ENCODE measurements at regions not wholly inside any gene's neighbourhood (a gene's known extent, or its start where the extent isn't known, plus 50 kb on each side); places are given as distances from the start of the nearest gene placed in this dataset.

- no peak overlapping the region for H3K27ac ChIP-seq (replicated peaks in 1 of 4)
- H3K27me3 ChIP-seq: no peaks in the 10 kb centered on the region
- no peak overlapping the region for H3K4me3 ChIP-seq
- no peaks in the 10 kb centered on the region for H3K9me3 ChIP-seq
- 93% methylated on average over 11 of the region's 16 CpGs for WGBS
- TF ChIP-seq EP300 (IDR thresholded peaks at IDR 0.05) (no peak), POLR2AphosphoS5 (IDR thresholded peaks at IDR 0.05) (no peak), CTCF (IDR thresholded peaks at IDR 0.05) (no peak), POLR2A (IDR thresholded peaks at IDR 0.05; ENCODE audit: low read depth) (no peak)
- H3K4me1 ChIP-seq: no peaks in the 10 kb centered on the region
- no peak for DNase-seq (ENCODE audit: extremely low spot score)
- no peaks in the 10 kb centered on the region for H3K36me3 ChIP-seq
- intact Hi-C loops (cut with DNase I): no loop called here
These were observed 183.7 kb upstream of the PMEPA1 start for GRCh38 chr20:57893366-57893999.

- 94% methylated on average over 8 of the region's 10 CpGs for WGBS
- TF ChIP-seq POLR2A (IDR thresholded peaks at IDR 0.05; ENCODE audit: low read depth) (no peak), POLR2AphosphoS5 (IDR thresholded peaks at IDR 0.05) (no peak), EP300 (IDR thresholded peaks at IDR 0.05) (no peak)
- no peak for DNase-seq (ENCODE audit: extremely low spot score)
- no peaks in the 10 kb centered on the region for H3K27me3 ChIP-seq
- H3K36me3 ChIP-seq: no peaks in the 10 kb centered on the region
- H3K9me3 ChIP-seq: no peaks in the 10 kb centered on the region
- intact Hi-C loops (cut with DNase I): no loop called here
- no peaks in the 10 kb centered on the region for H3K4me1 ChIP-seq
- no peak overlapping the region for H3K27ac ChIP-seq (replicated peaks in 1 of 4)
- no peak overlapping the region for H3K4me3 ChIP-seq
These were observed 182.7 kb upstream of the PMEPA1 start for GRCh38 chr20:57892471-57892870.

GRCh38 chr20:57891014-57891413 lies 181.2 kb upstream of the PMEPA1 start:
- no peak overlapping the region for H3K27ac ChIP-seq (replicated peaks in 1 of 4)
- H3K36me3 ChIP-seq: no peaks in the 10 kb centered on the region
- 70% methylated on average over 5 of the region's 5 CpGs for WGBS
- no peaks in the 10 kb centered on the region for H3K4me1 ChIP-seq
- DNase-seq (ENCODE audit: extremely low spot score): no peak
- no peak overlapping the region for H3K4me3 ChIP-seq
- H3K9me3 ChIP-seq: no peaks in the 10 kb centered on the region
- TF ChIP-seq POLR2AphosphoS5 (IDR thresholded peaks at IDR 0.05) (no peak), POLR2A (IDR thresholded peaks at IDR 0.05; ENCODE audit: low read depth) (no peak), CTCF (IDR thresholded peaks at IDR 0.05) (no peak), EP300 (IDR thresholded peaks at IDR 0.05) (no peak)
- intact Hi-C loops (cut with DNase I): no loop called here
- H3K27me3 ChIP-seq: no peaks in the 10 kb centered on the region

- Histone ChIP-seq H3K27me3 (no peaks in the 10 kb centered on the region), H3K4me3 (no peak overlapping the region), H3K36me3 (no peaks in the 10 kb centered on the region), H3K4me1 (no peaks in the 10 kb centered on the region), H3K9me3 (no peaks in the 10 kb centered on the region), H3K27ac (replicated peaks in 1 of 4) (no peak overlapping the region)
- WGBS: 90% methylated on average over 9 of the region's 12 CpGs
- TF ChIP-seq POLR2AphosphoS5 (IDR thresholded peaks at IDR 0.05) (no peak), POLR2A (IDR thresholded peaks at IDR 0.05; ENCODE audit: low read depth) (no peak), CTCF (IDR thresholded peaks at IDR 0.05) (no peak), EP300 (IDR thresholded peaks at IDR 0.05) (no peak)
- DNase-seq (ENCODE audit: extremely low spot score): no peak
- intact Hi-C loops (cut with DNase I): no loop called here
These were observed 180.5 kb upstream of the PMEPA1 start for GRCh38 chr20:57890202-57890800.

- whole genome bisulfite sequencing: 69% methylated on average over 4 of the region's 5 CpGs
These were observed 178.8 kb upstream of the PMEPA1 start for GRCh38 chr20:57888591-57888990.

More at GRCh38 chr20:57888591-57888990, 178.8 kb upstream of the PMEPA1 start:
- no peaks in the 10 kb centered on the region for H3K27me3 ChIP-seq
- intact Hi-C loops (cut with DNase I): no loop called here
- DNase-seq (ENCODE audit: extremely low spot score): no peak
- no peaks in the 10 kb centered on the region for H3K4me1 ChIP-seq
- no peaks in the 10 kb centered on the region for H3K9me3 ChIP-seq
- TF ChIP-seq CTCF (IDR thresholded peaks at IDR 0.05): no peak
- H3K36me3 ChIP-seq: no peaks in the 10 kb centered on the region
- no peak overlapping the region for H3K27ac ChIP-seq (replicated peaks in 1 of 4)
- no peak overlapping the region for H3K4me3 ChIP-seq
